A673 (cell line): ENCODE measurements at regions not wholly inside any gene's neighbourhood (a gene's known extent, or its start where the extent isn't known, plus 50 kb on each side); places are given as distances from the start of the nearest gene placed in this dataset.

Experiments
- BruUV-seq: library from RNA; stranded (reverse); fragments of 400-500 nt; replicated peaks from 2 replicates; lab custom pipeline; 2021; lab: Mats Ljungman, UMichigan
- CTCF ChIA-PET: fragments of 300-600 bp; sonication (Branson Sonifier 250); formaldehyde crosslinking; loops from one replicate; lab custom pipeline; 2022; ENCODE audit warnings: antibody characterized with exemption; lab: Charles Lee
- POLR2A ChIA-PET: fragments of 300-600 bp; sonication (Branson Sonifier 250); formaldehyde crosslinking; loops from one replicate; lab custom pipeline; 2022; ENCODE audit warnings: antibody characterized with exemption; ENCODE audit not compliant: low non-redundant PET; lab: Charles Lee
- DNase-seq: peaks from one replicate; pipeline ENCODE4 v3.0.0-alpha.2; 2015; ENCODE audit warnings: low spot score
- H3K27ac ChIP-seq: fragments of 200-600 bp; sonication (generic); 2 replicates; pipeline ENCODE4 v1.5.1; 2016; ENCODE audit warnings: mixed run types, low read depth, mild to moderate bottlenecking, mixed read lengths, antibody characterized with exemption, low read length; ENCODE audit not compliant: poor library complexity, severe bottlenecking
- H3K27me3 ChIP-seq: fragments of 200-600 bp; sonication (generic); replicated peaks from 2 replicates; pipeline ENCODE4 v1.6.1; 2017; ENCODE audit warnings: mixed run types, low read depth, mild to moderate bottlenecking, mixed read lengths, antibody characterized with exemption, low read length; ENCODE audit not compliant: insufficient read depth, poor library complexity
- H3K36me3 ChIP-seq: fragments of 200-600 bp; sonication (generic); 2 replicates; pipeline ENCODE4 v1.6.1; 2016; ENCODE audit warnings: mixed run types, mild to moderate bottlenecking, mixed read lengths, antibody characterized with exemption, low read length; ENCODE audit not compliant: insufficient read depth, poor library complexity, severe bottlenecking
- H3K4me1 ChIP-seq: fragments of 200-600 bp; sonication (generic); 2 replicates; pipeline ENCODE4 v1.6.1; 2017; ENCODE audit warnings: mixed run types, mild to moderate bottlenecking, mixed read lengths, antibody characterized with exemption, low read length; ENCODE audit not compliant: insufficient read depth, poor library complexity, severe bottlenecking
- H3K4me3 ChIP-seq: fragments of 200-600 bp; sonication (generic); 2 replicates; pipeline ENCODE4 v1.5.1; 2016; ENCODE audit warnings: low read depth, mixed run types, mild to moderate bottlenecking, mixed read lengths, low read length; ENCODE audit not compliant: poor library complexity, severe bottlenecking
- H3K9me3 ChIP-seq: fragments of 200-600 bp; sonication (generic); 2 replicates; pipeline ENCODE4 v1.6.1; 2016; ENCODE audit warnings: mixed run types, low read depth, mild to moderate bottlenecking, mixed read lengths, antibody characterized with exemption, low read length; ENCODE audit not compliant: poor library complexity, severe bottlenecking
- EZH2 ChIP-seq: fragments of 200-600 bp; sonication (generic); IDR thresholded peaks from 2 replicates; pipeline ENCODE4 v1.6.1; 2017; ENCODE audit warnings: borderline replicate concordance, low read depth, mild to moderate bottlenecking, mixed read lengths, antibody characterized with exemption, low read length; ENCODE audit not compliant: poor library complexity, severe bottlenecking
- intact Hi-C: fragments of 100-400 bp; cut with micrococcal nuclease; formaldehyde crosslinking; loops from one replicate; pipeline ENCODE4 v1.10.0; 2022; ENCODE audit not compliant: unreplicated experiment
- TF ChIP-seq, protein P1 (sequence below): fragments of 300-800, 200-600 bp; sonication (generic); conservative IDR thresholded peaks from 2 replicates; pipeline ENCODE4 v1.5.1; 2017; ENCODE audit warnings: low read depth, mild to moderate bottlenecking, antibody characterized with exemption, low read length, moderate library complexity, mixed read lengths

DNA sequence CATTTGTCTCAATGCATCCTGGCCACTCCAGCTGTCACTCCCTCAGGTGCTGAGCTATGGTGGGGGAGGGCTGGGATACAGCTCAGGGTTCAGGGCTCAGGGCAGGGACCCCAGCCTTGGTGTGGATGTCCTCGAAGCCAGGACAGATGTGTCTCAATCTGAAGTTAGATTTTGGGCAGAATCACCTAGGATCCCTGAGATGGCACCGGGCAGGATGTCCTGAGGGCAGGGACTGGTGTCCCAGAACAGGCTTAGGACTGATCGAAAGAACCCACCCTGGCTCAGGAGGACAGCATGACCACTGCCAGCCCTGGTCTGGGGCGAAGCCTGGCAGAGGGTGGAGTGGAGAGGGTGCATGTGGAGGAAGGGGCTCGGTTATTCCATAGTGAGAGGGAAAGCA, 96.8 kb upstream of the THY1 start:
- ChIA-PET CTCF (no interaction called here), POLR2A (no interaction called here)
- Histone ChIP-seq H3K9me3 (no peaks in the 10 kb centered on the region), H3K27ac (no peak overlapping the region), H3K36me3 (no peaks in the 10 kb centered on the region), H3K27me3 (no peaks in the 10 kb centered on the region), H3K4me3 (no peak overlapping the region), H3K4me1 (peaks cover 12% of the 10 kb centered on the region)
- intact Hi-C loops: no loop called here
- no TSS peak for BruUV-seq
- TF ChIP-seq EZH2: no peak
- TF ChIP-seq, protein P1, sequence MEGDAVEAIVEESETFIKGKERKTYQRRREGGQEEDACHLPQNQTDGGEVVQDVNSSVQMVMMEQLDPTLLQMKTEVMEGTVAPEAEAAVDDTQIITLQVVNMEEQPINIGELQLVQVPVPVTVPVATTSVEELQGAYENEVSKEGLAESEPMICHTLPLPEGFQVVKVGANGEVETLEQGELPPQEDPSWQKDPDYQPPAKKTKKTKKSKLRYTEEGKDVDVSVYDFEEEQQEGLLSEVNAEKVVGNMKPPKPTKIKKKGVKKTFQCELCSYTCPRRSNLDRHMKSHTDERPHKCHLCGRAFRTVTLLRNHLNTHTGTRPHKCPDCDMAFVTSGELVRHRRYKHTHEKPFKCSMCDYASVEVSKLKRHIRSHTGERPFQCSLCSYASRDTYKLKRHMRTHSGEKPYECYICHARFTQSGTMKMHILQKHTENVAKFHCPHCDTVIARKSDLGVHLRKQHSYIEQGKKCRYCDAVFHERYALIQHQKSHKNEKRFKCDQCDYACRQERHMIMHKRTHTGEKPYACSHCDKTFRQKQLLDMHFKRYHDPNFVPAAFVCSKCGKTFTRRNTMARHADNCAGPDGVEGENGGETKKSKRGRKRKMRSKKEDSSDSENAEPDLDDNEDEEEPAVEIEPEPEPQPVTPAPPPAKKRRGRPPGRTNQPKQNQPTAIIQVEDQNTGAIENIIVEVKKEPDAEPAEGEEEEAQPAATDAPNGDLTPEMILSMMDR: no peak
- no peak for DNase-seq

DNA sequence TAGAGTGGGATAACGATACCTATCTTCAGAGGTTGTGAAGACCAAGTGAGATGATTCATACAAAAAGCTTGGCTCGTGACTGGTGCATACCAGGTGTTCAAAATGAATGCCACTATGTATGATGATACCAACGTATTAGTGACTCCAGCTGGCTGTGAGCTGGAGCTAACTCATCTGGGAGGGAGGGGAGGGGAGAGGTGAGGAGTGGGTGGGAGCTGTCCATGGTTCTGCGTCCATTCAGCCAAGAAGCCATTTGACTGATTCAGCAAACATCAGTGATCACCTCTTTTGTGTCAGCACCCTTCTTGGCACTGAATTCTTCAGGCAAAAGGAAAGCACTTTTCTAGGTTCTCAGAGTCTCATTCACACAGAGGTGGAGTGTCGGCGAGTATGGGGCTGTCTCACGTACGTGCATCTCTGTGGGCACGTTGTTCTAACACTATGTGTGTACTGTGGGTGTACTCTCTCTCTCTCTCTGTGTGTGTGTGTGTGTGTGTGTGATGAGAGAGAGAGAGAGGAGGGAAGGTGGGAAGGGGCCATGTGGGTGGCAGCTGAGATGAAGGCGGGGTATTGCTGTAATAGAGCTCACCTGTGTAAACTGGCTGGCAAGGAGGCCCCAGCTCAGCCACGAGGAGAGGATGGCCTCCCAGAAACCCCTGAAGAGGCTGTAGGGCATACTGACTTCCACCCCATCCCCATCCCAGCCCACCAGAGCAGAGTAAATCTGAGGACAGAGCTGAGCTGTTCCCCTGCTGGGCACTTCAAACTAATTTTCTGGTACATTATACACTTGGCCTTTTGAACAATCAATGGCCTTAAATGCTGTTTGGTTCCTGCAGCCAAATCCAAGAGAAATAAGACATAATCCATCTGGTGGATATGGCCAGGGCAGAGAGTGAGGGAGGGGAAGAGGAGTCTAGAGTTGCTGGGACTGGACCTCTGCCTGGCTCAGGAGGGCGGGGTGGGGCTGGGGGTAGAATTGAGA, 96.1 kb upstream of the THY1 start:
- Histone ChIP-seq H3K4me1 (peaks cover 9% of the 10 kb centered on the region), H3K27me3 (no peaks in the 10 kb centered on the region), H3K27ac (no peak overlapping the region), H3K4me3 (no peak overlapping the region), H3K36me3 (no peaks in the 10 kb centered on the region), H3K9me3 (no peaks in the 10 kb centered on the region)
- TF ChIP-seq EZH2: no peak
- TF ChIP-seq, protein P1: no peak
- intact Hi-C loops: no loop called here
- DNase-seq: peak; percentile 54
- POLR2A ChIA-PET: no interaction called here
- BruUV-seq: no TSS peak
- CTCF ChIA-PET: no interaction called here

DNA sequence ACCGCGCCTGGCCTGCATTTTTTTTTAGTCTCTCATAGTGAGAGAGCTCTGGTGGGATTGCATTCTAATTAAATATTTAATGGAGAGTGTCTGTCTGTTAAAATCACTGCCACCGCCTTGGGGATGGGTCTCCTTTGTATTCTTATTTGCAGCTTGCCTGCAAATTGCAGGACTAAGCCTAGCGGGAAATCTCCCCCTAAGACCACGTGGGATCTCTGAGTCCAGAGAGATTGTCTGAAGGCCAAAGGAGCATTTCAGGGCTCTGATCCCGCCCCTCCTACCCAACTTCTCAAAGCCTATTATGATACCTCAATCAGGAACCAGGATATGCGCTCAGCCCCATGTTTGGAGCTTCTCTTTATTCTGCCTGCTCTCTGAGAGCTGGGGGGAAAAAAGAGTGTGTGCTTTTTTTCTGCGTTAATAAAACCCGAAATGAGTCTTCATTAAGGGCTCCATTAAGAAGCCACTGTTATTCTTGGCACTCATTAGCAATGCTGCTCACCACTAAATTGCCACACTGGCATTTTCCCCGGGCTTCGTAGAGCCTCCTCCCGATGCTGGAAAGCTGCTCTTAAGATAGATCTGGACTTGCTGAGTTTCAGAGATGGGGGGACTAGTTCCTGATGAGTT, 92.9 kb upstream of the THY1 start:
- Histone ChIP-seq H3K36me3 (no peaks in the 10 kb centered on the region), H3K4me3 (no peak overlapping the region), H3K9me3 (no peaks in the 10 kb centered on the region), H3K27ac (no peak overlapping the region), H3K4me1 (no peaks in the 10 kb centered on the region), H3K27me3 (peaks cover 5% of the 10 kb centered on the region)
- ChIA-PET CTCF (no interaction called here), POLR2A (interaction anchor here (0.6 kb wide), 1 partner anchor 329 kb away, joined by 3 read pairs; no protein-coding TSS in a partner anchor)
- no TSS peak for BruUV-seq
- DNase-seq: no peak
- TF ChIP-seq EZH2: no peak
- TF ChIP-seq, protein P1: no peak
- intact Hi-C loops: no loop called here
